Vagina (tissue), 2 donors: ENCODE measurements at regions not wholly inside any gene's neighbourhood (a gene's known extent, or its start where the extent isn't known, plus 50 kb on each side); places are given as distances from the start of the nearest gene placed in this dataset.

Experiments used
- DNase-seq, 2 donors: peaks; one replicate each; pipeline ENCODE4 v3.0.0-alpha.2; 2017; ENCODE audit errors: extremely low spot score in 2 of 2
- H3K27ac ChIP-seq: fragments of 200-600 bp; sonication (generic); one replicate; pipeline ENCODE4 v1.5.1; 2019
- H3K27me3 ChIP-seq: fragments of 200-600 bp; sonication (generic); one replicate; pipeline ENCODE4 v1.5.1; 2019
- H3K36me3 ChIP-seq, 2 donors: fragments of 200-600 bp; sonication (generic); one replicate each; pipeline ENCODE4 v1.5.1; 2017 to 2019
- H3K4me1 ChIP-seq: fragments of 200-600 bp; sonication (generic); one replicate; pipeline ENCODE4 v1.5.1; 2019
- H3K4me3 ChIP-seq, 2 donors: fragments of 200-600 bp; sonication (generic); 1 replicate in 1 of 2; 2 replicates in 1 of 2; pipeline ENCODE4 v1.5.1; 2016 to 2019
- H3K9me3 ChIP-seq: fragments of 200-600 bp; sonication (generic); one replicate; pipeline ENCODE4 v1.5.1; 2019
- CTCF ChIP-seq, 3 experiments: fragments of 450-650 bp in 2 of 3; fragments of 200-600 bp in 1 of 3; sonication (generic) in 1 of 3; IDR thresholded peaks; one replicate each; pipeline ENCODE4 v1.5.1; 2017 to 2019; ENCODE audit warnings: antibody characterized with exemption in 3 of 3, mild to moderate bottlenecking in 2 of 3, moderate library complexity in 2 of 3
- POLR2A ChIP-seq, 2 donors: fragments of 450-650 bp; IDR thresholded peaks; one replicate each; pipeline ENCODE4 v1.6.1; 2017; ENCODE audit warnings: antibody characterized with exemption in 2 of 2, mild to moderate bottlenecking in 2 of 2, moderate library complexity in 2 of 2
- POLR2AphosphoS5 ChIP-seq, 2 donors: sonication (generic); formaldehyde crosslinking; IDR thresholded peaks; one replicate each; pipeline ENCODE4 v1.9.0; 2017; ENCODE audit warnings: antibody characterized with exemption in 2 of 2, mild to moderate bottlenecking in 2 of 2, low read depth in 1 of 2; ENCODE audit not compliant: insufficient read depth in 1 of 2
- intact Hi-C: fragments of 100-400 bp; cut with DNase I; formaldehyde crosslinking; loops from one replicate; pipeline ENCODE4 v1.15.1; 2023

GRCh38 chr5:163569284-163569683 is 63.9 kb downstream of the MAT2B start:
- Histone ChIP-seq H3K4me1 (peaks cover 28% of the 10 kb centered on the region), H3K36me3 (no peaks in the 10 kb centered on the region), H3K27ac (no peak overlapping the region), H3K27me3 (no peaks in the 10 kb centered on the region), H3K4me3 (no peak overlapping the region), H3K9me3 (no peaks in the 10 kb centered on the region)
- intact Hi-C loops, result no loop called here
- TF ChIP-seq CTCF (IDR thresholded peaks at IDR 0.05) (no peak), POLR2A (IDR thresholded peaks at IDR 0.05) (no peak), POLR2AphosphoS5 (IDR thresholded peaks at IDR 0.05; ENCODE audit: insufficient read depth in 1 of 2, low read depth in 1 of 2) (no peak)
- no peak for DNase-seq

GRCh38 chr5:163571744-163572143 is 66.3 kb downstream of the MAT2B start:
- intact Hi-C loops, result no loop called here
- no peaks in the 10 kb centered on the region for H3K9me3 ChIP-seq
- no peaks in the 10 kb centered on the region for H3K36me3 ChIP-seq
- H3K4me1 ChIP-seq, result peaks cover 11% of the 10 kb centered on the region
- H3K27ac ChIP-seq, result no peak overlapping the region
- no peaks in the 10 kb centered on the region for H3K27me3 ChIP-seq
- TF ChIP-seq CTCF (IDR thresholded peaks at IDR 0.05) (no peak), POLR2AphosphoS5 (IDR thresholded peaks at IDR 0.05; ENCODE audit: insufficient read depth in 1 of 2, low read depth in 1 of 2) (no peak), POLR2A (IDR thresholded peaks at IDR 0.05) (no peak)
- DNase-seq, result no peak
- H3K4me3 ChIP-seq, result no peak overlapping the region

- no peak overlapping the region for H3K4me3 ChIP-seq
- no peak for TF ChIP-seq POLR2A (IDR thresholded peaks at IDR 0.05)
- TF ChIP-seq CTCF (IDR thresholded peaks at IDR 0.05), result no peak
- TF ChIP-seq POLR2AphosphoS5 (IDR thresholded peaks at IDR 0.05; ENCODE audit: insufficient read depth in 1 of 2, low read depth in 1 of 2), result no peak
- no peaks in the 10 kb centered on the region for H3K9me3 ChIP-seq
- H3K36me3 ChIP-seq, result no peaks in the 10 kb centered on the region
- no peaks in the 10 kb centered on the region for H3K27me3 ChIP-seq
- H3K4me1 ChIP-seq, result peaks cover 8% of the 10 kb centered on the region
- no peak for DNase-seq
- intact Hi-C loops, result no loop called here
- H3K27ac ChIP-seq, result no peak overlapping the region
Measured at GRCh38 chr5:163574472-163575440, 69.3 kb downstream of the MAT2B start.

- no peak for DNase-seq
- H3K9me3 ChIP-seq, result no peaks in the 10 kb centered on the region
- TF ChIP-seq CTCF (IDR thresholded peaks at IDR 0.05) (no peak), POLR2AphosphoS5 (IDR thresholded peaks at IDR 0.05; ENCODE audit: insufficient read depth in 1 of 2, low read depth in 1 of 2) (no peak), POLR2A (IDR thresholded peaks at IDR 0.05) (no peak)
- H3K27ac ChIP-seq, result no peak overlapping the region
- H3K27me3 ChIP-seq, result no peaks in the 10 kb centered on the region
- H3K36me3 ChIP-seq, result no peaks in the 10 kb centered on the region
- H3K4me3 ChIP-seq, result no peak overlapping the region
- intact Hi-C loops, result no loop called here
- no peaks in the 10 kb centered on the region for H3K4me1 ChIP-seq
Measured at GRCh38 chr5:163578652-163579051, 73.2 kb downstream of the MAT2B start.

GRCh38 chr5:163579729-163580128 is 74.3 kb downstream of the MAT2B start:
- no peaks in the 10 kb centered on the region for H3K27me3 ChIP-seq
- intact Hi-C loops, result no loop called here
- no peak for DNase-seq
- H3K9me3 ChIP-seq, result no peaks in the 10 kb centered on the region
- no peaks in the 10 kb centered on the region for H3K36me3 ChIP-seq
- no peak overlapping the region for H3K27ac ChIP-seq
- H3K4me1 ChIP-seq, result no peaks in the 10 kb centered on the region
- TF ChIP-seq POLR2A (IDR thresholded peaks at IDR 0.05) (no peak), POLR2AphosphoS5 (IDR thresholded peaks at IDR 0.05; ENCODE audit: insufficient read depth in 1 of 2, low read depth in 1 of 2) (no peak), CTCF (IDR thresholded peaks at IDR 0.05) (no peak)
- no peak overlapping the region for H3K4me3 ChIP-seq
